Coronary artery (tissue), 2 donors: ENCODE measurements at regions not wholly inside any gene's neighbourhood (a gene's known extent, or its start where the extent isn't known, plus 50 kb on each side); places are given as distances from the start of the nearest gene placed in this dataset.

Experiments used
- DNase-seq: peaks from one replicate; pipeline ENCODE4 v3.0.0-alpha.2; 2017; ENCODE audit warnings: low spot score
- H3K27ac ChIP-seq, 2 donors: fragments of 200-600 bp; sonication (generic); one replicate each; pipeline ENCODE4 v1.5.1; 2016 to 2019
- H3K4me3 ChIP-seq: fragments of 200-600 bp; sonication (generic); 2 replicates; pipeline ENCODE4 v1.5.1; 2016; ENCODE audit warnings: mild to moderate bottlenecking, moderate library complexity
- TF ChIP-seq, protein P1 (sequence below): fragments of 200-600 bp; sonication (generic); IDR thresholded peaks from one replicate; pipeline ENCODE4 v1.5.1; 2019; ENCODE audit warnings: antibody characterized with exemption

DNA sequence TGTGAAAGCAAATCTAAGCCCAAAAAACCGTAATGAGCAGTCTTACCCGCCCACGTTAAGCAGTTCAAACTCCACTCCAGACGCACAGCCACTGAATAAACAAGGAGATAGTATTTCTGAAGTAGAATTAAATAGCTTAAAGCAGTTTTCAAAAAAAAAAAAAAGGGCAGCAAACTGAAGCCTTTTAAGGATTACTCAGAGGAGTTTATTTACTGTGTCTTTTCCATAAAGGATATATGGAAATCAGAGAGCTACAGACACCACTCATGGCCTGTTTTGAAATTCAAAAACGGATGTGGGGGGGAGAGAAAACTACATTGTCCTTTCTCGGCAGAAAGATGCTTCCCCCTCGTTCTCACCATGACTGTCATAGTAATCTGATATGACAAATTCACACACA is 83.7 kb upstream of the IRX1 start:
- TF ChIP-seq, protein P1, sequence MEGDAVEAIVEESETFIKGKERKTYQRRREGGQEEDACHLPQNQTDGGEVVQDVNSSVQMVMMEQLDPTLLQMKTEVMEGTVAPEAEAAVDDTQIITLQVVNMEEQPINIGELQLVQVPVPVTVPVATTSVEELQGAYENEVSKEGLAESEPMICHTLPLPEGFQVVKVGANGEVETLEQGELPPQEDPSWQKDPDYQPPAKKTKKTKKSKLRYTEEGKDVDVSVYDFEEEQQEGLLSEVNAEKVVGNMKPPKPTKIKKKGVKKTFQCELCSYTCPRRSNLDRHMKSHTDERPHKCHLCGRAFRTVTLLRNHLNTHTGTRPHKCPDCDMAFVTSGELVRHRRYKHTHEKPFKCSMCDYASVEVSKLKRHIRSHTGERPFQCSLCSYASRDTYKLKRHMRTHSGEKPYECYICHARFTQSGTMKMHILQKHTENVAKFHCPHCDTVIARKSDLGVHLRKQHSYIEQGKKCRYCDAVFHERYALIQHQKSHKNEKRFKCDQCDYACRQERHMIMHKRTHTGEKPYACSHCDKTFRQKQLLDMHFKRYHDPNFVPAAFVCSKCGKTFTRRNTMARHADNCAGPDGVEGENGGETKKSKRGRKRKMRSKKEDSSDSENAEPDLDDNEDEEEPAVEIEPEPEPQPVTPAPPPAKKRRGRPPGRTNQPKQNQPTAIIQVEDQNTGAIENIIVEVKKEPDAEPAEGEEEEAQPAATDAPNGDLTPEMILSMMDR, result no peak
- DNase-seq, result no peak
- no peak overlapping the region for H3K4me3 ChIP-seq
- H3K27ac ChIP-seq, result no peak overlapping the region

DNA sequence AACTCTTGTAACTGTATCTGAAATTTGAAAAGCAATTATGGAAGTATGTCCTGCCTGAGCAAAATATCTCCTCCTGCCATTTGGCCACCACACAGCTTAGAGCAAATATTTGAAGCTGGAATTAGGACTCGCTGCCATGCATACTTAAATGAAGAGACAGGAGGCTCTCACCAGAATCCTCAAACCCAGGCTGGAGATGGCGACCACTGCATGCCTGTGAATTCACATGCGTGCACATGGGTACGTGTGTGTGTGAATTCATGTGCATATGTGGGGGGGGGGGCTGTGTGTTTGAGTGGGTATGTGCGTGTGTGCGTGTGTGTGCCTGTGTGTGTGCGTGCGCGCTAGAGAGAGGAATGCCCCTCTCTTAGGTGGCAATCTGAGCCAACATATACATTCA is 84.1 kb upstream of the IRX1 start:
- TF ChIP-seq, protein P1, result no peak
- no peak for DNase-seq

DNA sequence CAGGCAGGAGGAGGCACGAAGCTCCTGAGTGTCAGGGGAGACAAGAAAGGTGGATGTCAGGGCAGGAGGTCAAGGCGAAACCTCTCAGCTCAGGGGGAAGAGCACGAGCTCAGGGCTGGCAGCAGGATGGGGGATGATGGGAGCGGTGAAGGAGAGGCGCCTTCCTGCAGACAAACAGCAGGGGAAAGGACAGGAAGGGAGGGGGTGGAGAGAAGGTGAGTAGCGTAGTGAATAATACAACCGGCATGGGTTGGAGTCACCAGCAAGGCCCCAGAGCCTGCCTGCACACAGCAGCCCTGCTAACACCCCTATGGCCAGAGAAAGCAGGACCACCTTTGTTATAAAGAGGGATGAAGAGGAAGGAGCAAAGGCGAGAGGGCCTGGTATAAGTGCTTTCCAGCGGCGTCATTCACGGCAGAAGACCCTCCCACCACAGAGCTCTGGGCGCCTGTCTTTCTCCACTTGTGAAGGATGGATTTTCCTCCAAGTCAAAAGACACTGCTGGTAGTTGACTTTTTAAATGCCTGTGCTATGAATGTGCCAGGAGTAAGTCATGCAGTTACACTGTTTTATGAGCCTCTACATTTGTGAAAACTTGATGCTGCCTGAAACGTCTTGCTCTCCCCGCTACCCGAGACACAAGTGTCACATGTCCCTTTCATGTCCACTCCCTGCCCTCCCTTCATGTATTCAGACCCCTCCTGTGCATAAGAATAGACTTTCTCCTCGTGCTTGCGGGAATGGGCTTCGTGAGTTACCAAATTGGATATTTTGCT is 84.8 kb upstream of the IRX1 start:
- no peak for DNase-seq
- TF ChIP-seq, protein P1, result no peak
- Histone ChIP-seq H3K4me3 (no peak overlapping the region), H3K27ac (no peak overlapping the region)

More for the DNA sequence above, 84.1 kb upstream of the IRX1 start:
- H3K27ac ChIP-seq, result no peak overlapping the region
- no peak overlapping the region for H3K4me3 ChIP-seq

DNA sequence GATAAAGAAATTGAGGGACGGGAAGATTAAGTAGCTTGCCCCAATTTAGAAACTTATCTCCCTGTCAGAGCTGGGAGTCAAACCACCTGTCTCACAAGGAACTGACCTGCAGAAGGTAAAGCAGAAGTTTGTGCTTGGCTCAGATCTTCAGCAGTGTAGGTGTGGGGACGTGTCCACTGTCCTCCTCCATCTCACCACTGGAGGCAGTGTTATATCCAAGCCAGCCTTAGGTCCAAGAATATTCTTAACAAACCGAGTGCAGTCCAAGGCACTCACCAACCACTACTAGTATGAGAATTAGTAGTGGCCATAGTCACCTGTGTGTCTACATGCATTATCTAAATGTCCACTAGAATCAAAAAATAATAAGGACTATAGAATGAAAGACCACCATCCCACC is 86.3 kb upstream of the IRX1 start:
- TF ChIP-seq, protein P1, result no peak
- H3K27ac ChIP-seq, result no peak overlapping the region
- no peak overlapping the region for H3K4me3 ChIP-seq
- no peak for DNase-seq

DNA sequence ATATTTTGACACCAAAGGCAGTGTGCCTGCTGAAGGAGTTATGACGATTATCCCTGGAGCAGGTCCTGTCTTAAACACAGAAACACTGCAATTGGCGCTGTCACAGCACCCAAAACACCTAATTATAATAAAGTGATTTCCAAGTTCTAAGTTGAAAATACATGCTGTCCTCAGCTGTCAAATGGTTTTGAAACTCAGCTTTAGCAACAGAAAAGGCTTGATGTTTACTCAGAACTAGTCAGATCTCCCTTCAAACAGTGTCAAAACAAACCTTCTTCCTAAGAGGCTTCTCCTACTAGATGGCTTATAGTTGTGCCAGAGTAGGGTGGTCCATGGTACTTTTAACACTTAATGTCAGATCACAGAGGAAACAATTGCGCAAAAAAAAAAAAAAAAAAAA is 87.2 kb upstream of the IRX1 start:
- H3K4me3 ChIP-seq, result no peak overlapping the region
- DNase-seq, result no peak
- no peak overlapping the region for H3K27ac ChIP-seq
- TF ChIP-seq, protein P1, result no peak

DNA sequence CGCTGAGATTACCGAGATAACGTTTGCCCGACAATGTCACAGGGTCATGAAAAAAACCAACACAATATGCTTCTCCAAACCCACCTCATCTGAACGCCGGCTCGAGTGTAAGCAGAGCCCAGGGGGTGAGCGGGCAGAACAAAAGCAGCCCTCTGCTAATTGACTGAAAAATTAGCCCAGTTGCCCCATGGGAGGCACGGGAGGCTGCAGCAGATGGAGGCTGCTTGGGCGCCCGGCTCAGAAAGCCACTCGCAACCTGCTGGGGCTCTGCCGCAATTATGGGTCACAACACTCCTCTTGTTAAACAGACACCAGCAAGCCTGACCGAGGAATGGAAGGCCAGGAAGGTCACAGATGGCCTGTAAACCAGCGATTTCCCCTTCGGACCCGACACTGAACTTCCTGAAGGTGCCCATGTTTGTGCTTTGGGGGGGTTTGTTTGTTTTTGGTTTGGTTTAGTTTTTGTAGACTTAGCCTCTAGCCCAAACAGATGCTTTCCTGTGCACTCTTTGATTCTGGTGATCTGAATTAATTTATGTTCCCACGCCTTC is 104.6 kb upstream of the IRX1 start:
- TF ChIP-seq, protein P1, result no peak
- Histone ChIP-seq H3K27ac (no peak overlapping the region), H3K4me3 (no peak overlapping the region)
- DNase-seq, result no peak

DNA sequence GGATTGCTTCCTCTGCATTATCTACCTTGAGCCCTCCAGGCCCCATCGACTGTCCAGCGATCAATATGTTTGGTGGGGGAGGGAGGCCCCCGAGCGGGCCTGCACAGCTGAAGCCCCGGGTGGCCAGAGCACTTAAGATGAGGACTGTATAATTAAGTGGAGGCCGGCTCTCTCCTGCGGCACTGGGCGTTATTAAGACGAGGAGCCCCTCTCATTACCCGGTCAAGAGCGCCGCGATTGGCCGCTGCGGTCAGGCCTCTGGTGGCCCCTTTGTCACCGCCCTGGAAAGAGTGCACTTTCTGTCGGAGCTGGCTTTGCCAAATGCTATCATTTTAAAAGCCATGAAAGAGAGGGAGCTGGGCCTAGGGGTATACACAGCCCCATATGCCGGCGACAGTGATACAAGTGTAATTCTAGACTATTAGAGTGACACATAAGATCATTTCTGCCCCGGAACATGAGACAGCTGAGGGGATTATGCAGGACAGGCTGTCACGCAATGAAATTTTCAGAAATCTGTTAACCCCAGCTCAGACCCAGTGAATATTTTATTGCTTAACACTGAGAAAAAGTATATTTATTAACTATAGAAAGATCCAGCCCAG is 106.3 kb upstream of the IRX1 start:
- DNase-seq, result no peak
- Histone ChIP-seq H3K4me3 (no peak overlapping the region), H3K27ac (no peak overlapping the region)
- TF ChIP-seq, protein P1, result no peak
